H9 (cell line): ENCODE measurements at regions not wholly inside any gene's neighbourhood (a gene's known extent, or its start where the extent isn't known, plus 50 kb on each side); places are given as distances from the start of the nearest gene placed in this dataset.

Experiments used
- DNase-seq: peaks from one replicate; pipeline ENCODE4 v3.0.0-alpha.2; 2017
- H2AFZ ChIP-seq: one replicate; pipeline ENCODE4 v1.6.1; 2013; ENCODE audit warnings: mild to moderate bottlenecking, low read length, control low read depth, moderate library complexity
- H2AK5ac ChIP-seq: 2 replicates; pipeline ENCODE4 v1.6.1; 2013; ENCODE audit warnings: low read length, control low read depth, mixed read lengths; ENCODE audit not compliant: insufficient read length
- H2BK120ac ChIP-seq: one replicate; pipeline ENCODE4 v1.6.1; 2013; ENCODE audit warnings: low read depth, mild to moderate bottlenecking, low read length, control low read depth, inconsistent platforms; ENCODE audit not compliant: poor library complexity, severe bottlenecking
- H2BK12ac ChIP-seq: 2 replicates; pipeline ENCODE4 v1.6.1; 2013; ENCODE audit warnings: low read length, control low read depth, mixed read lengths, low read depth; ENCODE audit not compliant: insufficient read length
- H2BK15ac ChIP-seq: 2 replicates; pipeline ENCODE4 v1.6.1; 2013; ENCODE audit warnings: low read depth, low read length, control low read depth
- H2BK20ac ChIP-seq: one replicate; pipeline ENCODE4 v1.6.1; 2013; ENCODE audit warnings: low read depth, mild to moderate bottlenecking, low read length, control low read depth, inconsistent platforms; ENCODE audit not compliant: poor library complexity, severe bottlenecking
- H2BK5ac ChIP-seq: 2 replicates; pipeline ENCODE4 v1.6.1; 2013; ENCODE audit warnings: low read length, control low read depth, mixed read lengths; ENCODE audit not compliant: insufficient read length
- H3K14ac ChIP-seq: 2 replicates; pipeline ENCODE4 v1.6.1; 2013; ENCODE audit warnings: low read length, control low read depth; ENCODE audit not compliant: insufficient read depth
- H3K18ac ChIP-seq: 2 replicates; pipeline ENCODE4 v1.6.1; 2013; ENCODE audit warnings: low read depth, mild to moderate bottlenecking, mixed read lengths, low read length, control low read depth; ENCODE audit not compliant: insufficient read length
- H3K23ac ChIP-seq: 2 replicates; pipeline ENCODE4 v1.6.1; 2013; ENCODE audit warnings: low read length, control low read depth, mixed read lengths, low read depth; ENCODE audit not compliant: insufficient read length
- H3K23me2 ChIP-seq: 2 replicates; pipeline ENCODE4 v1.6.1; 2013; ENCODE audit warnings: low read depth, mild to moderate bottlenecking, mixed read lengths, low read length, control low read depth; ENCODE audit not compliant: insufficient read length, poor library complexity, severe bottlenecking
- H3K27ac ChIP-seq: 2 replicates; pipeline ENCODE4 v1.5.1; 2013; ENCODE audit warnings: low read length, control low read depth, mixed read lengths, low read depth; ENCODE audit not compliant: insufficient read length
- H3K27me3 ChIP-seq: 2 replicates; pipeline ENCODE4 v1.6.1; 2013; ENCODE audit warnings: low read length, control low read depth, inconsistent platforms; ENCODE audit not compliant: insufficient read depth
- H3K4ac ChIP-seq: 2 replicates; pipeline ENCODE4 v1.6.1; 2013; ENCODE audit warnings: low read depth, mild to moderate bottlenecking, control low read depth, inconsistent platforms, low read length, moderate library complexity
- H3K4me1 ChIP-seq: 2 replicates; pipeline ENCODE4 v1.6.1; 2013; ENCODE audit warnings: low read length, control low read depth, inconsistent platforms; ENCODE audit not compliant: insufficient read depth
- H3K4me2 ChIP-seq: 2 replicates; pipeline ENCODE4 v1.6.1; 2013; ENCODE audit warnings: low read length, control low read depth, mixed read lengths; ENCODE audit not compliant: insufficient read length, insufficient read depth
- H3K56ac ChIP-seq: 2 replicates; pipeline ENCODE4 v1.6.1; 2013; ENCODE audit warnings: low read depth, mild to moderate bottlenecking, mixed read lengths, low read length, control low read depth; ENCODE audit not compliant: insufficient read length
- H3K79me1 ChIP-seq: 2 replicates; pipeline ENCODE4 v1.6.1; 2013; ENCODE audit warnings: low read depth, mild to moderate bottlenecking, moderate library complexity, low read length, control low read depth, inconsistent platforms; ENCODE audit not compliant: insufficient read depth, poor library complexity, severe bottlenecking
- H3K79me2 ChIP-seq: 2 replicates; pipeline ENCODE4 v1.6.1; 2013; ENCODE audit warnings: low read length, control low read depth, inconsistent platforms; ENCODE audit not compliant: insufficient read depth
- H3K9ac ChIP-seq: 2 replicates; pipeline ENCODE4 v1.6.1; 2013; ENCODE audit warnings: low read length, control low read depth, mixed read lengths; ENCODE audit not compliant: insufficient read length; ENCODE audit errors: extremely low read depth
- H3K9me3 ChIP-seq: one replicate; pipeline ENCODE4 v1.6.1; 2013; ENCODE audit warnings: low read depth, low read length, inconsistent platforms; ENCODE audit not compliant: control insufficient read depth
- H3T11ph ChIP-seq: one replicate; pipeline ENCODE4 v1.6.1; 2013; ENCODE audit warnings: mild to moderate bottlenecking, low read length, control low read depth, inconsistent platforms
- H4K20me1 ChIP-seq: one replicate; pipeline ENCODE4 v1.6.1; 2013; ENCODE audit not compliant: control insufficient read depth, insufficient read length, insufficient read depth
- H4K5ac ChIP-seq: 2 replicates; pipeline ENCODE4 v1.6.1; 2013; ENCODE audit warnings: low read depth, mild to moderate bottlenecking, mixed read lengths, low read length, control low read depth; ENCODE audit not compliant: insufficient read length
- H4K8ac ChIP-seq: replicated peaks from 2 replicates; pipeline ENCODE4 v1.6.1; 2013; ENCODE audit warnings: low read length, control low read depth, mixed read lengths, low read depth; ENCODE audit not compliant: insufficient read length
- H4K91ac ChIP-seq: 2 replicates; pipeline ENCODE4 v1.6.1; 2013; ENCODE audit warnings: low read depth, mild to moderate bottlenecking, moderate library complexity, mixed read lengths, low read length, control low read depth; ENCODE audit not compliant: insufficient read length
- H3K27ac Mint-ChIP-seq, 3 experiments: 2 replicates in 2 of 3; 3 replicates in 1 of 3; pipeline ENCODE4 v1.8.0; 2020 to 2021; ENCODE audit warnings: mixed read lengths in 3 of 3, mild to moderate bottlenecking in 1 of 3, moderate library complexity in 1 of 3
- H3K27me3 Mint-ChIP-seq: 2 replicates; pipeline ENCODE4 v1.8.0; 2021; ENCODE audit warnings: low read depth, mild to moderate bottlenecking, moderate library complexity, mixed read lengths
- H3K36me3 Mint-ChIP-seq, 3 experiments: 2 replicates in 2 of 3; 3 replicates in 1 of 3; pipeline ENCODE4 v1.8.0; 2020 to 2021; ENCODE audit warnings: low read depth in 3 of 3, mixed read lengths in 3 of 3; ENCODE audit not compliant: insufficient read depth in 1 of 3
- H3K4me1 Mint-ChIP-seq, 2 experiments: 2 replicates each; pipeline ENCODE4 v1.8.0; 2020; ENCODE audit warnings: mixed read lengths in 2 of 2
- H3K4me3 Mint-ChIP-seq, 2 experiments: 2 replicates in 1 of 2; 3 replicates in 1 of 2; pipeline ENCODE4 v1.8.0; 2020 to 2021; ENCODE audit warnings: mild to moderate bottlenecking in 2 of 2, mixed read lengths in 2 of 2, moderate library complexity in 1 of 2
- H3K9me3 Mint-ChIP-seq, 2 experiments: 2 replicates in 1 of 2; 3 replicates in 1 of 2; pipeline ENCODE4 v1.8.0; 2020; ENCODE audit warnings: mild to moderate bottlenecking in 2 of 2, mixed read lengths in 2 of 2, moderate library complexity in 1 of 2
- CTCF ChIP-seq: fragments of 200-600 bp; sonication (generic); conservative IDR thresholded peaks from 3 replicates; pipeline ENCODE4 v1.8.0; 2021; ENCODE audit warnings: antibody characterized with exemption, mild to moderate bottlenecking
- WGBS: extraction: QIAGEN DNeasy Blood & Tissue Kit; methylation state at CpG from one replicate; pipeline ENCODE4 v1.1.7; 2013; ENCODE audit warnings: missing lambda C conversion rate, low lambda C conversion rate, mixed read lengths; ENCODE audit not compliant: insufficient read length; ENCODE audit errors: extremely low coverage; 5-methylcytosine and 5-hydroxymethylcytosine counted together

- H2BK5ac ChIP-seq = no peak overlapping the region
- H3K79me2 ChIP-seq = no peaks in the 10 kb centered on the region
- no peaks in the 10 kb centered on the region for H3K27me3 ChIP-seq
- H3K4me1 ChIP-seq = no peaks in the 10 kb centered on the region
- no peak overlapping the region for H3K23ac ChIP-seq
- H3K9ac ChIP-seq = no peak overlapping the region
- no peak overlapping the region for H2AFZ ChIP-seq
- H4K20me1 ChIP-seq = no peaks in the 10 kb centered on the region
- H3K4me2 ChIP-seq = no peak overlapping the region
- H4K91ac ChIP-seq = no peak overlapping the region
- no peak overlapping the region for H3T11ph ChIP-seq
- no peak overlapping the region for H2BK120ac ChIP-seq
- no peak for TF ChIP-seq CTCF
- no peak overlapping the region for H2BK20ac ChIP-seq
- no peak overlapping the region for H3K18ac ChIP-seq
- H2AK5ac ChIP-seq = no peak overlapping the region
- H3K23me2 ChIP-seq = no peaks in the 10 kb centered on the region
- no peak overlapping the region for H3K27ac ChIP-seq
- no peak overlapping the region for H3K56ac ChIP-seq
- H3K9me3 ChIP-seq = no peaks in the 10 kb centered on the region
- no peak overlapping the region for H2BK15ac ChIP-seq
- Mint-ChIP-seq H3K4me1 (peaks cover 7 to 8% of the 10 kb centered on the region in 2 experiments), H3K27me3 (peaks cover 44% of the 10 kb centered on the region), H3K4me3 (no peak overlapping the region), H3K9me3 (peaks cover 11 to 14% of the 10 kb centered on the region in 2 experiments), H3K36me3 (peaks cover 0 to 11% (median 2%) of the 10 kb centered on the region in 3 experiments; a peak in 3 of 7 replicates), H3K27ac (no peak overlapping the region)
- WGBS = no CpG with 5 or more reads among the region's 7 CpGs
- H4K8ac ChIP-seq = no peak overlapping the region
- no peak overlapping the region for H2BK12ac ChIP-seq
- no peak overlapping the region for H3K14ac ChIP-seq
- H4K5ac ChIP-seq = no peak overlapping the region
- DNase-seq = no peak
- H3K4ac ChIP-seq = no peak overlapping the region
- H3K79me1 ChIP-seq = no peaks in the 10 kb centered on the region
Measured at GRCh38 chr7:69166979-69167516, 431.2 kb upstream of the AUTS2 start.
